A549 (cell line): ENCODE measurements at regions not wholly inside any gene's neighbourhood (a gene's known extent, or its start where the extent isn't known, plus 50 kb on each side); places are given as distances from the start of the nearest gene placed in this dataset.

Experiments used
- ATAC-seq, 2 experiments: fragments of 200-7000 bp in 1 of 2; fragments of >200 bp in 1 of 2; cut with Nextera tagmentation in 1 of 2; cut with Tn5 transposase in 1 of 2; 3 replicates each; pipeline versions ENCODE4 v1.8.0 to v1.9.1; 2018 to 2020; ENCODE audit warnings: mild to moderate bottlenecking in 1 of 2, moderate library complexity in 1 of 2
- CTCF ChIA-PET: fragments of 300-600 bp; sonication (Branson Sonifier 250); formaldehyde crosslinking; extraction: SDS; loops from one replicate; lab custom pipeline; 2021; ENCODE audit warnings: antibody characterized with exemption, inconsistent platforms; lab: Yijun Ruan, JAX
- POLR2A ChIA-PET: fragments of 350-600 bp; formaldehyde crosslinking; extraction: SDS; loops from one replicate; lab custom pipeline; 2021; ENCODE audit warnings: antibody characterized with exemption, inconsistent platforms; lab: Yijun Ruan, JAX
- DNase-seq, 2 experiments: peaks; one replicate each; pipeline versions ENCODE4 v3.0.0 to v3.0.0-alpha.2; 2011 to 2016; ENCODE audit warnings: low read depth in 1 of 2, low spot score in 1 of 2
- FAIRE-seq: peaks from 2 replicates; lab custom pipeline; 2011; peaks lifted over from hg19 to GRCh38; lab: Jason Lieb, UNC
- H3K27ac ChIP-seq, 2 experiments: fragments of >200 bp; sonication (Bioruptor Twin); formaldehyde crosslinking; 3 replicates each; pipeline ENCODE4 v1.5.1; 2016 to 2017
- H3K4me1 ChIP-seq: fragments of >200 bp; sonication (Bioruptor Twin); formaldehyde crosslinking; 3 replicates; pipeline ENCODE4 v1.6.1; 2016
- H3K4me2 ChIP-seq: fragments of >200 bp; sonication (Bioruptor Twin); formaldehyde crosslinking; 3 replicates; pipeline ENCODE4 v1.6.1; 2016
- H3K4me3 ChIP-seq: fragments of >200 bp; sonication (Bioruptor Twin); formaldehyde crosslinking; 3 replicates; pipeline ENCODE4 v1.5.1; 2016
- H3K9me3 ChIP-seq: fragments of >200 bp; sonication (Bioruptor Twin); formaldehyde crosslinking; 3 replicates; pipeline ENCODE4 v1.6.1; 2016
- BHLHE40 ChIP-seq: IDR thresholded peaks from 2 replicates; pipeline ENCODE4 v1.6.1; 2012; ENCODE audit warnings: low read depth, low read length, inconsistent platforms
- CHD2 ChIP-seq: fragments of 150-350 bp; IDR thresholded peaks from 2 replicates; pipeline ENCODE4 v1.6.1; 2014; ENCODE audit warnings: low read length; ENCODE audit not compliant: partially characterized antibody
- E2F6 ChIP-seq: IDR thresholded peaks from 2 replicates; pipeline ENCODE4 v1.6.1; 2012; ENCODE audit warnings: low read depth, borderline replicate concordance
- EP300 ChIP-seq, 2 experiments: fragments of >200 bp; sonication (Bioruptor Twin); formaldehyde crosslinking; IDR thresholded peaks; 2 replicates in 1 of 2; 3 replicates in 1 of 2; pipeline ENCODE4 v1.6.1; 2016 to 2017
- FOSB ChIP-seq: fragments of 250-450 bp; sonication (Bioruptor Pico); IDR thresholded peaks from 2 replicates; pipeline ENCODE4 v1.5.0; 2020; ENCODE audit warnings: mild to moderate bottlenecking, moderate library complexity
- FOXS1 ChIP-seq: fragments of 250-450 bp; sonication (Bioruptor Pico); IDR thresholded peaks from 2 replicates; pipeline ENCODE4 v1.5.0; 2020; ENCODE audit warnings: mild to moderate bottlenecking, moderate library complexity
- HEYL ChIP-seq: fragments of 250-450 bp; sonication (Bioruptor Pico); IDR thresholded peaks from 2 replicates; pipeline ENCODE4 v1.8.0; 2021; ENCODE audit warnings: mild to moderate bottlenecking, moderate library complexity
- HOXB13 ChIP-seq: fragments of 250-450 bp; sonication (Bioruptor Pico); IDR thresholded peaks from 2 replicates; pipeline ENCODE4 v1.5.0; 2020; ENCODE audit warnings: low read depth, mild to moderate bottlenecking, moderate library complexity
- HOXB5 ChIP-seq: fragments of 250-450 bp; sonication (Bioruptor Pico); IDR thresholded peaks from 2 replicates; pipeline ENCODE4 v1.5.0; 2020; ENCODE audit warnings: mild to moderate bottlenecking, moderate library complexity
- JUN ChIP-seq, 2 experiments: fragments of >200 bp; sonication (Bioruptor Twin); formaldehyde crosslinking; IDR thresholded peaks; 2 replicates in 1 of 2; 3 replicates in 1 of 2; pipeline ENCODE4 v1.6.1; 2016 to 2017
- MAZ ChIP-seq: fragments of 150-350 bp; IDR thresholded peaks from 2 replicates; pipeline ENCODE4 v1.6.1; 2014; ENCODE audit warnings: antibody characterized with exemption, low read depth, low read length, borderline replicate concordance
- MYC ChIP-seq: IDR thresholded peaks from 2 replicates; pipeline ENCODE4 v1.6.1; 2012; ENCODE audit warnings: mild to moderate bottlenecking, inconsistent platforms, low read length, improper control_type of control experiment, borderline replicate concordance
- NPAS2 ChIP-seq: fragments of 250-450 bp; sonication (Bioruptor Pico); IDR thresholded peaks from 2 replicates; pipeline ENCODE4 v1.8.0; 2022; ENCODE audit warnings: mild to moderate bottlenecking, moderate library complexity, borderline replicate concordance
- NR3C1 ChIP-seq: fragments of >200 bp; sonication (Bioruptor Twin); formaldehyde crosslinking; IDR thresholded peaks from 3 replicates; pipeline ENCODE4 v1.6.1; 2017
- PBX3 ChIP-seq: IDR thresholded peaks from 2 replicates; pipeline ENCODE4 v1.6.1; 2012
- POLR2A ChIP-seq: IDR thresholded peaks from 2 replicates; pipeline ENCODE4 v1.6.1; 2012; ENCODE audit warnings: mild to moderate bottlenecking, low read length
- POLR2AphosphoS2 ChIP-seq: conservative IDR thresholded peaks from 2 replicates; pipeline ENCODE4 v1.6.1; 2012; ENCODE audit warnings: low read length, improper control_type of control experiment, inconsistent platforms
- RAD21 ChIP-seq, 2 experiments: fragments of >200 bp in 1 of 2; sonication (Bioruptor Twin) in 1 of 2; formaldehyde crosslinking in 1 of 2; IDR thresholded peaks in 1 of 2; conservative IDR thresholded peaks in 1 of 2; 2 replicates in 1 of 2; 3 replicates in 1 of 2; pipeline ENCODE4 v1.6.1; 2012 to 2018; ENCODE audit warnings: inconsistent platforms in 1 of 2
- RARB ChIP-seq: fragments of 250-450 bp; sonication (Bioruptor Pico); IDR thresholded peaks from 2 replicates; pipeline ENCODE4 v1.8.0; 2021; ENCODE audit warnings: mild to moderate bottlenecking, moderate library complexity
- RNF2 ChIP-seq: fragments of 200-600 bp; sonication (generic); IDR thresholded peaks from 2 replicates; pipeline ENCODE4 v1.6.1; 2016; ENCODE audit warnings: low read depth, mild to moderate bottlenecking, antibody characterized with exemption, moderate library complexity, borderline replicate concordance
- SMC3 ChIP-seq: fragments of >200 bp; sonication (Bioruptor Twin); formaldehyde crosslinking; IDR thresholded peaks from 3 replicates; pipeline ENCODE4 v1.6.1; 2018; ENCODE audit warnings: inconsistent platforms
- TFCP2L1 ChIP-seq: fragments of 250-450 bp; sonication (Bioruptor Pico); IDR thresholded peaks from 2 replicates; pipeline ENCODE4 v1.5.0; 2021; ENCODE audit warnings: mild to moderate bottlenecking
- TP53 ChIP-seq: fragments of 250-450 bp; sonication (Bioruptor Pico); IDR thresholded peaks from 2 replicates; pipeline ENCODE4 v1.5.0; 2021; ENCODE audit warnings: mild to moderate bottlenecking, moderate library complexity
- ZSCAN20 ChIP-seq: fragments of 250-450 bp; sonication (Bioruptor Pico); IDR thresholded peaks from 2 replicates; pipeline ENCODE4 v1.8.0; 2022; ENCODE audit warnings: mild to moderate bottlenecking, moderate library complexity
- WGBS: methylation state at CpG from one replicate; pipeline ENCODE4 v1.1.6; 2017; ENCODE audit errors: missing lambda C conversion rate; 5-methylcytosine and 5-hydroxymethylcytosine counted together

GRCh38 chr5:104088876-104089778 lies 526.5 kb upstream of the NUDT12 start:
- Histone ChIP-seq H3K27ac (no peak overlapping the region), H3K4me2 (no peak overlapping the region), H3K9me3 (no peaks in the 10 kb centered on the region), H3K4me1 (no peaks in the 10 kb centered on the region), H3K4me3 (no peak overlapping the region)
- POLR2A ChIA-PET = no interaction called here
- no peak for ATAC-seq
- TF ChIP-seq RNF2 (no peak), HOXB13 (CRISPR knock-in tag) (no peak), RAD21 (conservative IDR thresholded peaks at IDR 0.05 in 1 of 2, IDR thresholded peaks at IDR 0.05 in 1 of 2) (no peak), TP53 (CRISPR knock-in tag) (no peak), NR3C1 (no peak), RARB (no peak)
- WGBS = 41% methylated on average over 10 of the region's 10 CpGs
- DNase-seq = no peak
- CTCF ChIA-PET = no interaction called here
- FAIRE-seq = no peak

- ChIA-PET POLR2A (no interaction called here), CTCF (no interaction called here)
- H3K4me3 ChIP-seq = no peak overlapping the region
- no peak for ATAC-seq
- H3K27ac ChIP-seq = no peak overlapping the region
- no peak overlapping the region for H3K4me2 ChIP-seq
- no peak for TF ChIP-seq POLR2AphosphoS2
- TF ChIP-seq, all 56 proteins: peak for 0
- Histone ChIP-seq H3K9me3 (no peaks in the 10 kb centered on the region), H3K4me1 (no peaks in the 10 kb centered on the region)
- WGBS = 9% methylated on average over 2 of the region's 2 CpGs
- no peak for FAIRE-seq
- DNase-seq = no peak
Measured at GRCh38 chr5:104084896-104085295, 522.3 kb upstream of the NUDT12 start.

- Histone ChIP-seq H3K4me1 (no peaks in the 10 kb centered on the region), H3K4me2 (no peak overlapping the region), H3K4me3 (no peak overlapping the region), H3K27ac (no peak overlapping the region), H3K9me3 (no peaks in the 10 kb centered on the region)
- ATAC-seq (no peak), FAIRE-seq (no peak), DNase-seq (no peak)
- 47% methylated on average over 2 of the region's 2 CpGs for WGBS
- ChIA-PET POLR2A (no interaction called here), CTCF (no interaction called here)
- no peak for TF ChIP-seq SMC3
- TF ChIP-seq BHLHE40 = no peak
- TF ChIP-seq FOXS1 (CRISPR knock-in tag) = no peak
- TF ChIP-seq POLR2A = no peak
- no peak for TF ChIP-seq MAZ
- TF ChIP-seq JUN (IDR thresholded peaks at IDR 0.05) = no peak
- TF ChIP-seq MYC = no peak
- TF ChIP-seq ZSCAN20 (CRISPR knock-in tag) = no peak
- no peak for TF ChIP-seq PBX3
- no peak for TF ChIP-seq EP300 (IDR thresholded peaks at IDR 0.05)
- TF ChIP-seq TFCP2L1 (CRISPR knock-in tag) = no peak
- TF ChIP-seq E2F6 = no peak
- no peak for TF ChIP-seq HEYL (CRISPR knock-in tag)
- TF ChIP-seq RARB = no peak
- no peak for TF ChIP-seq NPAS2 (CRISPR knock-in tag)
- no peak for TF ChIP-seq HOXB5 (CRISPR knock-in tag)
- TF ChIP-seq CHD2 = no peak
- TF ChIP-seq FOSB (CRISPR knock-in tag) = no peak
Measured at GRCh38 chr5:104082754-104083153, 520.2 kb upstream of the NUDT12 start.
